ENCODE measurements at regions not wholly inside any gene's neighbourhood (a gene's known extent, or its start where the extent isn't known, plus 50 kb on each side); places are given as distances from the start of the nearest gene placed in this dataset.

DNA sequence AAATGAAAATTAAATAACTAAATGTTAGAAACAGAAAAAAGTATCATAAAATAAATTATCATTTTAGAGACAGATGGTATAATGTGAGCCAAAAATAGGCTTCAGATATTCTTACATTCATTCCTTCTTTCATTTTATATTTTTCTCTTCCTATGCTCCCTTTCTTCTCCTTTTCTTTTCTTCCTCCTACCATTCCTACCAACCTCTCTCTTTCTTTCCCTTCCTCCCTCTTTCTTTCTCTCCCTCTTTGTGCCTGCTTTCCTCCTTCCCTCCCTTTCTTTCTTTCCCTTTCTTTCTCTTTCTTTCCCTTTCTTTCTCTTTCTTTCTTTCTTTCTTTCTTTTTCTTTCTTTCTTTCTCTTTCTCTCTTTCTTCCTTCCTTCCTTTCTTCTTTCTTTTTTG is 275.6 kb upstream of the ELAC2 start:
- no peak overlapping the region for H3K27ac ChIP-seq (ENCODE audit: insufficient read length, low read depth, low read length)
- no peaks in the 10 kb centered on the region for H3K4me1 ChIP-seq (ENCODE audit: insufficient read depth, low read length)
- H2BK12ac ChIP-seq (ENCODE audit: insufficient read length, low read depth, low read length), result no peak overlapping the region
- H3K27me3 ChIP-seq (ENCODE audit: insufficient read depth, low read length), result no peaks in the 10 kb centered on the region
- Mint-ChIP-seq H3K27ac (no peak overlapping the region), H3K27me3 (ENCODE audit: low read depth) (no peaks in the 10 kb centered on the region; the same call in 1 of the 2 replicates), H3K9me3 (no peaks in the 10 kb centered on the region; a peak in 1 of 5 replicates), H3K4me1 (no peaks in the 10 kb centered on the region), H3K4me3 (no peak overlapping the region), H3K36me3 (ENCODE audit: insufficient read depth in 1 of 3, low read depth in 3 of 3) (no peaks in the 10 kb centered on the region)
- H2AK5ac ChIP-seq (ENCODE audit: insufficient read length, low read length), result no peak overlapping the region
- TF ChIP-seq, protein P1, sequence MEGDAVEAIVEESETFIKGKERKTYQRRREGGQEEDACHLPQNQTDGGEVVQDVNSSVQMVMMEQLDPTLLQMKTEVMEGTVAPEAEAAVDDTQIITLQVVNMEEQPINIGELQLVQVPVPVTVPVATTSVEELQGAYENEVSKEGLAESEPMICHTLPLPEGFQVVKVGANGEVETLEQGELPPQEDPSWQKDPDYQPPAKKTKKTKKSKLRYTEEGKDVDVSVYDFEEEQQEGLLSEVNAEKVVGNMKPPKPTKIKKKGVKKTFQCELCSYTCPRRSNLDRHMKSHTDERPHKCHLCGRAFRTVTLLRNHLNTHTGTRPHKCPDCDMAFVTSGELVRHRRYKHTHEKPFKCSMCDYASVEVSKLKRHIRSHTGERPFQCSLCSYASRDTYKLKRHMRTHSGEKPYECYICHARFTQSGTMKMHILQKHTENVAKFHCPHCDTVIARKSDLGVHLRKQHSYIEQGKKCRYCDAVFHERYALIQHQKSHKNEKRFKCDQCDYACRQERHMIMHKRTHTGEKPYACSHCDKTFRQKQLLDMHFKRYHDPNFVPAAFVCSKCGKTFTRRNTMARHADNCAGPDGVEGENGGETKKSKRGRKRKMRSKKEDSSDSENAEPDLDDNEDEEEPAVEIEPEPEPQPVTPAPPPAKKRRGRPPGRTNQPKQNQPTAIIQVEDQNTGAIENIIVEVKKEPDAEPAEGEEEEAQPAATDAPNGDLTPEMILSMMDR (conservative IDR thresholded peaks at IDR 0.05), result no peak
- no peak overlapping the region for H3K18ac ChIP-seq (ENCODE audit: insufficient read length, low read depth, low read length)
- no peak for DNase-seq
- H2BK15ac ChIP-seq (ENCODE audit: low read depth, low read length), result no peak overlapping the region
- no peaks in the 10 kb centered on the region for H4K20me1 ChIP-seq (ENCODE audit: control insufficient read depth, insufficient read depth, insufficient read length)
- H3K14ac ChIP-seq (ENCODE audit: insufficient read depth, low read length), result no peak overlapping the region
- no peak overlapping the region for H3T11ph ChIP-seq (ENCODE audit: low read length)
- no peaks in the 10 kb centered on the region for H3K79me1 ChIP-seq (ENCODE audit: insufficient read depth, low read depth, low read length, poor library complexity, severe bottlenecking)
- no peak overlapping the region for H3K4me2 ChIP-seq (ENCODE audit: insufficient read depth, insufficient read length, low read length)
- no peak overlapping the region for H2BK20ac ChIP-seq (ENCODE audit: low read depth, low read length, poor library complexity, severe bottlenecking)
- H3K79me2 ChIP-seq (ENCODE audit: insufficient read depth, low read length), result no peaks in the 10 kb centered on the region
- no peak overlapping the region for H2BK5ac ChIP-seq (ENCODE audit: insufficient read length, low read length)
- H3K56ac ChIP-seq (ENCODE audit: insufficient read length, low read depth, low read length), result no peak overlapping the region
- H4K5ac ChIP-seq (ENCODE audit: insufficient read length, low read depth, low read length), result no peak overlapping the region
- H2AFZ ChIP-seq (ENCODE audit: low read length), result no peak overlapping the region
- no peaks in the 10 kb centered on the region for H3K23me2 ChIP-seq (ENCODE audit: insufficient read length, low read depth, low read length, poor library complexity, severe bottlenecking)
- H2BK120ac ChIP-seq (ENCODE audit: low read depth, low read length, poor library complexity, severe bottlenecking), result no peak overlapping the region
- H3K9me3 ChIP-seq (ENCODE audit: control insufficient read depth, low read depth, low read length), result no peaks in the 10 kb centered on the region
- H3K9ac ChIP-seq (ENCODE audit: extremely low read depth, insufficient read length, low read length), result no peak overlapping the region
- no peak overlapping the region for H4K8ac ChIP-seq (replicated peaks; ENCODE audit: insufficient read length, low read depth, low read length)
- H3K4ac ChIP-seq (ENCODE audit: low read depth, low read length), result no peak overlapping the region
- no peak overlapping the region for H3K23ac ChIP-seq (ENCODE audit: insufficient read length, low read depth, low read length)
- no peak overlapping the region for H4K91ac ChIP-seq (ENCODE audit: insufficient read length, low read depth, low read length)

Data from H9 (cell line).